HG03432 (cell line): ENCODE measurements at regions not wholly inside any gene's neighbourhood (a gene's known extent, or its start where the extent isn't known, plus 50 kb on each side); places are given as distances from the start of the nearest gene placed in this dataset.

Experiments
- ATAC-seq: cut with Tn5 transposase; IDR thresholded peaks from one replicate; pipeline ENCODE4 v1.9.1; 2021; ENCODE audit warnings: mild to moderate bottlenecking, moderate library complexity; ENCODE audit not compliant: unreplicated experiment

DNA sequence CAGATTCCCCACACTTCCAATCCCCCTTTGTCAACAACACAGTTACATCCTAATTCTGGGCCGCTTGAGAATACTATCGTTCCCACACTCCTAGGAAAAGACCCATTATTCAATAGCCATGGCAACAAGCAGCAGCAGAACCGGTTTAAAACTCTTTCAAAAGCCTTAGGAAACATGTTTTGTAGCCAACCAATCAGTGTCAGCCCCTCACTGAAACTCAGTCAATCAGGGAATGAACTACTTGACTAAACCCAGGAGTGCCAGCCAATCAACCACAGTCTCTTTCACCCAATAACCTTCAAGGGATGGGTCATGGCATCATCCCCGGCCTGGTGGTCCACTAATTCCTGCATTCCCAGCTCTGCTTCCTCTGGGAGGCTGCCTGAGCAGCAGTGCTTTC is 204.8 kb upstream of the HS6ST1 start:
- ATAC-seq: no peak

DNA sequence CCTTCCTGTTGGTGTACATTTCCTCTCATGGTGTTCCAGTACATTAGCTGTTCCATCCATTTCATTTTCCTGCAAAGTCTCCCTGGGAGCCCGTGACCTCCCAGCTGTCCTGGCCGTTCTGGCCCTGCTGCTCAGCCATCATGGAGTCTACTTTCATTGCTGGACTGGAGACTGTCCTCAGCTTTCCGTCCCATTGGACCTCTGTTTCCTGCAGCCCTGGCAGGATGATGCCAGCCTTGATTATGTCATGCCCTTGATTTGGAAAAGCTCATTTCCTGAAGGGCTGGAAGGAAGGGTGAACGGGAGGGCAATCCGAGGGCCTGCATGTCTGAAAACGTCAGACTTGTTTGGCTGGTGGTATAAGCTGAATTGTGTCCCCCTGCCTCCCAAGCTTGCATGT is 205.5 kb upstream of the HS6ST1 start:
- no peak for ATAC-seq

GRCh38 chr2:128525653-128526052 is 207.0 kb upstream of the HS6ST1 start:
- no peak for ATAC-seq

DNA sequence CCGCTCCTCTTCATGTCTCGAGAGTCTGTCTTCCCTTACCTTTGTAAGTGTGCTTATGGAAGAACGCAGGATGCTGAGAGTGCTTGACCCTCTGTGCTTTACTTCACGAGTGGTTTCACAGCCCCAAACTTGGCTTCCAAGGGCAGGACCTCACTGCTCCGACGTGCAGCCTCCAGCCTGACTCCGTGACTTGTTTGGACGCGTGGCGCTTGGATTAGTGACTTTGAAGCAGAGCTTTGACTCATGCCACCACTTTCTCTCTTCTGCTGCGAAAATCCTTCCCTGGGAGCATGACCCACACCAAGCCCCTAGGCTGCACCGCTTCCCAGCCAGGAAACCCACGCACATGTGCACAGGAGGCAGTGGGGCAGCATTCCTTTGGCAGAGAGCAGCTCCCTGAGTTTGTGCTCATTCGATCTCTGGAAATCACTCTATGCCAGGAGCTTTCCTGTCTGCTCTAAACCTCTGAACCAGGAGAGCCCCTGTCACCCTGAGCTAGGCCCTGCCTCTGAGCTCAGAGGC is 207.8 kb upstream of the HS6ST1 start:
- no peak for ATAC-seq

GRCh38 chr2:128528133-128528532 is 209.5 kb upstream of the HS6ST1 start:
- no peak for ATAC-seq

DNA sequence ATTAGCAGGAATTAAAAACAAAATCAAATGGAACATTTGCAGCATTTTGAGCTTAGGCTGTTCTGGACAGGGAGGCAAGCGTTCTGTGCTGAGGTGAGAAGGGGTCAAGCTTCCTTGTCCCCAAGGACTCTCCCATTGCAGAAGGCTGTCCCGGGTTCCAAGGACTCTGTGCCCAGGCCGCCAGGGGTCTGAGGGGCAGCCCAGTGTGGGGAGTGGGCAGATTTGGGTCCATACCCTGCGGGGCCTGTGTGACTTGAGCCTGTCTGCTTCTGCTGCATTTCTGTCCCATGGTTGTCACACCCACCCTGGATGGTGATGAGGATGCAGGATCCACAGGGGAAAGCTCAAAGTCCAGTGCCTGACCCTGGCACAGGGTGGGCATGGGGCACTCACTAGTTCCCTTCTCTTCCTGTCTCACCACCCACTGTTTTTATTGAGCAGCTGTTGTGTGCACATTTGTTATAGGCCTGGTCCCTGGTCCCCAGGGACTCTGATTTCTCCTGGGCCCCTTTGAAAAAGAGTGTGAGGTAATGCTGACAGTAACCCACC is 211.4 kb upstream of the HS6ST1 start:
- no peak for ATAC-seq

DNA sequence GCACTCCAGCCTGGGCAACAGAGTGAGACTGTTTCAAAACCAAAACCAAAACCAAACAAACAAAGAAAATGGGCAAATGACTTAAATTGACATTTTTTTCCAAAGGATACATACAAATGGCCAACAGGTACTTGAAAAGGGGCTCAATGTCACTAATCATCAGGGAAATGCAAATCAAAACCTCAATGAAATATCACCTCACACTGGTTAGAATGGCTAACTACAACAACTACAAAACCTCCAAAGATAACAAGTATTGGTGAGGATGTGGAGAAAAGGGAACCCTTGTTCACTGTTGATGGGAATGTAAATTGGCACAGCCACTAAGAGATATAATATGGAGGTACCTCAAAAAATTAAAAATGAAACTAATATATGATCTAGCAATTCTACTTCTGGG is 213.2 kb upstream of the HS6ST1 start:
- no peak for ATAC-seq

- no peak for ATAC-seq
These were observed 214.4 kb upstream of the HS6ST1 start for GRCh38 chr2:128533101-128533500.

GRCh38 chr2:128534688-128535392 is 216.2 kb upstream of the HS6ST1 start:
- no peak for ATAC-seq

DNA sequence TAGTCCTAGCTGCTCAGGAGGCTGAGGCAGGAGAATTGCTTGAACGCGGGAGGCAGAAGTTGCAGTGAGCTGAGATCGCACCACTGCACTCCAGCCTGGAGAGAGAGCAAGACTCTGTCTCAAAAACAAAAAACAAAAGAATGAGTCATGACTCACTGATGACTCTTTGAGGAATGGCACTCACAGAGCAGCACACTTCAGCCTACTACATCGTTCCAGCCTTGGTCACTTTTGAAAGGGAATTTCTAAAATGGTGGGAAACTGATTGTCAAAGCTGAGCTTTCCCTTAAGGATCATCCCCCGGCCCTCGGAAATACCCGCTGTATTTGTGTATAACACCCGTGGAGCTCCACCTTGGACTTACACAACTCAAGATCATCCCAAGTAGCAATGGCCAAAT is 217.3 kb upstream of the HS6ST1 start:
- no peak for ATAC-seq

GRCh38 chr2:128536925-128537620 is 218.4 kb upstream of the HS6ST1 start:
- ATAC-seq: no peak

- no peak for ATAC-seq
These were observed 219.0 kb upstream of the HS6ST1 start for GRCh38 chr2:128537646-128538045.

- ATAC-seq: no peak
These were observed 219.7 kb upstream of the HS6ST1 start for GRCh38 chr2:128538396-128538795.

DNA sequence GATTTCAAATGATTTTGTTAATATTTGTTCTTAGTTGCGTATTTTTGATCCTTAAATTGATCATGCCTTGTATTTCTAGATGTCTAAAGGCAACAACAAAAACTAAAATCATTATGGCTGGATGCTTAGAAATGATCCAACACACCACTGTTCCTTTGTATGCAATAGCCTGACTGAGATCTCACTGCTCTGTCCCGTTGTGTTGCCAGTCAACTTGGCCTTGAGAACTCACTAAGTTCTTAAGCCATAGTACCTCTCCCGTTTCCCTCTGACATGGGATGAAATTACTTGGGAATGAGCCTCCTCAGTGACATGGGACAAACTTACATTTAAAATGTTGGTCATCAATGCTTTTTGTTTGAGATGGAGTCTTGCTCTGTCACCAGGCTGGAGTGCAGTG is 222.0 kb upstream of the HS6ST1 start:
- no peak for ATAC-seq

DNA sequence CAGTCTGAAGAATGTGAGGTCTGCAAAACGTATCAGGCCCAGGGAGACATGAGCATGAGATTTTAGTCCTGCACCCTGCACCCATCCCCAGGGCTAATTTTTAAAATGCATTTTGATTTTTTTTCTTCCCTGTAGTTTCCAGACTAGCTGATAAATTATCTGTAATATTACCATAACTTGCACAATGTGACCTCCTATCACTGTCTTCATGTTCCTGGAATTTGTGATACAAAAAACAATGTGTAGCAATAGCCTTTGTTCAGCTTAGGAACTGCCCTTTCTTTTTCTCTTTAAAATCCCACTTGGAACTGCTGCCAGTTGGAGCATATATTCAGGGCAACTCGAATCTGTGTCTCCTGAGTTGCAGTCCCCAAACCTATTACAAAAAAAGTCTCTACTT is 222.8 kb upstream of the HS6ST1 start:
- ATAC-seq: no peak

DNA sequence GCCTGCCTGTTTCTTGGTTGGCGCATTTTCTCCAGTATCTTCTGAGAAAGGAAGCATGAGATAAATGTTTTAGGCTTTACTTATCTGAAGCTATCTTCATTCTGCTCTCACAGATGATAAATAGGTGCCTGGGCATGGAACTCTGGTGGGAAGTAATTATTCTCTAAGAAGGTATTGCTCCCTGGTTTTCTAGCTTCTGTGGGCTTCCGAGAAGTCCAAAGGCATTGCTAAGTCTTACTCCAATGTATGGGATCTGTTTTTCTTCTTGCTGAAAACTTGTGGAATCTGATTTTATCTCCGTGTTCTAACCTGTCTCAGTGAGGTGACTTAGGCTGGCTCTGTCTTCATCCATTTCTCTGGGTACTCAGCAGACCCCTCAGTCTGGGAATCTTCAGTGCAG is 224.4 kb upstream of the HS6ST1 start:
- ATAC-seq: no peak

- ATAC-seq: no peak
These were observed 225.0 kb upstream of the HS6ST1 start for GRCh38 chr2:128543646-128544045.

DNA sequence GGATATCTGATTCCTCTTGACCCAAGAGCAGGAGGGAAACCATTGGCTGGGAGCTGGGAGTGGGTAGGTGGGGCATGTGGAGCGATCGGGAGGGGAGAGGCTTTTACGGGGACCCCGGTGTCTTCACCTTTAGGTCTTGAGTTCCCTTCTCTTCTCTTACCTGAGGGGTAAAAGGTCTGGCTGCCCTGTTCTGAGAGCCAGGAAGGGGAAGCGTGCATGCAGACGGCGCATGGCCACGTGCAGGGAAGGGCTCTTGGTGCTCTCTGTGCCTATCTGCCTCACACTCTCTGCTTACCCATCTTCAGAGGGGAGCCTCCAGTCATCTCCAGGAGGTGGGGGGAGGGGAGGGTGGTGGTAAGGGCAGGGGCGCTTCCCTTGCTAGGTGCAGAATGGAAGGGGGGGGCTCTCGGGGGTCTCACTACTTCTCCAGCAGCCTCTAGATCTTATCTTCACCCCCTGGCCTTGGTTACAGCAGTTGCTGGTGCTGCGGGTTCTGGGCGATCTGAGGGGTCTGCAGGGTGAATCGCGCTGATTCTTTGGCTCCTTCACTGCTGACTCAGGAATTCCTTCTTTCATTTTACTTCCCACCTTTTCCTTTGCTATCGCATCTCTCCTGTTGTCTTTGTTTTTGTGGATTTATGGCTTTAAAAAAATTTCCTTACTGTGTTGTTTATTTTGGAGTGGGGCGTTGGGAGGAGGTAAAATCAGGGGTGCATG is 225.8 kb upstream of the HS6ST1 start:
- no peak for ATAC-seq

GRCh38 chr2:128545085-128545484 is 226.4 kb upstream of the HS6ST1 start:
- ATAC-seq: no peak

DNA sequence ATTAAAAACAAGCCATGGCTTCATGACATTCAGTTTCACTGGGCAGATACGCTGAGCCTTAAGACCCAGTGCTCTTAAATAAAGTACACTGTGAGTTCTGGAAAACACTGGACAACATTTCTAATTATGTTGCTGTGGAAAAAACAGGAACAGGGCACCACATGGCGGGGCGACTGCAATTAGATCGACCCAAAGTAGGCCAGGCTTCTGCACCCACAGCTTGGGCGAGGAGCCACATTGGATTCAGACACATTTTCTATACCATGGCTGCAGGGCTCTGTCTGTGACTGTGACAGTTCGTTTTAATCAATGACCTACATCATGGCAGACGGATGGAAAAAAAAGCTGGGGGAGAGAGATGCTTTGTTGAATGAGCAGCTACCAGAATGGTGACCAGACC is 227.2 kb upstream of the HS6ST1 start:
- ATAC-seq: no peak

DNA sequence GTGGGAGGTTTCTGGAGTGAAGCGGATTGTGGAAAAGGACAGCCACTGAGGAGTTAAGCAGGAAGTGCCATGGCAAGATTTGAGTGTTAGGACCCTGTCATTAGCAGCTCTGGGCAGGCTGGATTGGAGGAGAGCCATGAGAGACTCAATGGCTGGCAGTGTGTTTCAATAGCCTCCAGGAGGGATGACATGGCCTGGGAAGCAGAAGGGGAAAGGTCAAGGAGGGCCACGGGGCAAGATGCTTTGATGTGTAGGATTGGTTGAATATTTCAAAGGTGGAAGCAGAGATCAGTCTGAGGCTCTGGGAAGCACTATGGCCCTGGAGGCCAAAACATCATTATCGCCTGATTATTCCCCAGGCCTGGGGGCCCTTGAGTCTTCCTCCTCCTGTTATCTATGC is 229.0 kb upstream of the HS6ST1 start:
- no peak for ATAC-seq

DNA sequence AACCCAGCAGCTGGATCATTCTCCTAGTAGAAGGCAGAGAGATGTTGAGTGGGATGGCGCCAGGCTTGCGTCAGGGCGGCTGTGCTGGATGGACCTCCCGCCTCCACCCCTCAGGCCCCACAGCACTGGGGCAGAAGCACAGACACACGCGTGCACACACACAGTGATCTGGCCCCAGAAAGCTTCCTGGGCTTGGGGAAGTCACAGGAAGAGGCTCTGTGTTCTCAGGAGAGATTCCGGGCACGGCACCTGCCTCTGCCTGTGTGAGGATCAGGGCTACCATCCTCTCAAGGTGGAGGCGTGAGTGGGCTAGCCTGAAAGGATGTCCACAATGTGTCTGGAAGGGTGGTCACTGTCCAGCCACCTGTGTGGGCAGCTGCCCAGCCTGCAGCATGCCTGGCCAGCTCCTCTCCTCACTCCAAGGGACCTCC is 229.8 kb upstream of the HS6ST1 start:
- no peak for ATAC-seq
